Activated T-helper 17 cell treated with anti-CD3 and anti-CD28 coated beads, Interleukin-2, amount 50 U/mL, for 72 hours (primary cell): ENCODE measurements at regions not wholly inside any gene's neighbourhood (a gene's known extent, or its start where the extent isn't known, plus 50 kb on each side); places are given as distances from the start of the nearest gene placed in this dataset.

Experiments
- ATAC-seq: fragments of 150-1000 bp; cut with Tn5 transposase; replicated peaks from 2 replicates; pipeline ENCODE4 v1.10.0; 2021; ENCODE audit warnings: mild to moderate bottlenecking, moderate library complexity
- H3K27ac Mint-ChIP-seq: one replicate; pipeline ENCODE4 v1.8.0; 2022; ENCODE audit warnings: mixed read lengths
- H3K27me3 Mint-ChIP-seq: one replicate; pipeline ENCODE4 v1.8.0; 2022; ENCODE audit warnings: mixed read lengths
- H3K36me3 Mint-ChIP-seq: one replicate; pipeline ENCODE4 v1.8.0; 2022; ENCODE audit warnings: low read depth, mild to moderate bottlenecking, mixed read lengths
- H3K4me1 Mint-ChIP-seq: one replicate; pipeline ENCODE4 v1.8.0; 2022; ENCODE audit warnings: mixed read lengths
- H3K4me3 Mint-ChIP-seq: one replicate; pipeline ENCODE4 v1.8.0; 2022; ENCODE audit warnings: mild to moderate bottlenecking, mixed read lengths
- H3K9me3 Mint-ChIP-seq: one replicate; pipeline ENCODE4 v1.8.0; 2022; ENCODE audit warnings: mixed read lengths

GRCh38 chr9:118883411-118883810 is 485.8 kb downstream of the BRINP1 start:
- Mint-ChIP-seq H3K27ac (no peak overlapping the region), H3K27me3 (no peaks in the 10 kb centered on the region), H3K4me1 (no peaks in the 10 kb centered on the region), H3K36me3 (no peaks in the 10 kb centered on the region), H3K9me3 (peaks cover 5% of the 10 kb centered on the region), H3K4me3 (no peak overlapping the region)
- no peak for ATAC-seq

- H3K9me3 Mint-ChIP-seq = peaks cover 5% of the 10 kb centered on the region
- H3K4me1 Mint-ChIP-seq = no peaks in the 10 kb centered on the region
- H3K27ac Mint-ChIP-seq = no peak overlapping the region
- no peaks in the 10 kb centered on the region for H3K36me3 Mint-ChIP-seq
- no peak for ATAC-seq
- no peaks in the 10 kb centered on the region for H3K27me3 Mint-ChIP-seq
- no peak overlapping the region for H3K4me3 Mint-ChIP-seq
Observed at GRCh38 chr9:118891213-118891612, 478.0 kb downstream of the BRINP1 start.

- Mint-ChIP-seq H3K27ac (no peak overlapping the region), H3K27me3 (no peaks in the 10 kb centered on the region), H3K4me1 (no peaks in the 10 kb centered on the region), H3K4me3 (no peak overlapping the region), H3K36me3 (no peaks in the 10 kb centered on the region), H3K9me3 (peaks cover 5% of the 10 kb centered on the region)
- no peak for ATAC-seq
Observed at GRCh38 chr9:118896324-118897000, 472.8 kb downstream of the BRINP1 start.

GRCh38 chr9:118918180-118918579 is 451.1 kb downstream of the BRINP1 start:
- Mint-ChIP-seq H3K9me3 (peaks cover 14% of the 10 kb centered on the region), H3K4me1 (no peaks in the 10 kb centered on the region), H3K27me3 (no peaks in the 10 kb centered on the region), H3K4me3 (no peak overlapping the region), H3K27ac (no peak overlapping the region), H3K36me3 (no peaks in the 10 kb centered on the region)
- no peak for ATAC-seq

DNA sequence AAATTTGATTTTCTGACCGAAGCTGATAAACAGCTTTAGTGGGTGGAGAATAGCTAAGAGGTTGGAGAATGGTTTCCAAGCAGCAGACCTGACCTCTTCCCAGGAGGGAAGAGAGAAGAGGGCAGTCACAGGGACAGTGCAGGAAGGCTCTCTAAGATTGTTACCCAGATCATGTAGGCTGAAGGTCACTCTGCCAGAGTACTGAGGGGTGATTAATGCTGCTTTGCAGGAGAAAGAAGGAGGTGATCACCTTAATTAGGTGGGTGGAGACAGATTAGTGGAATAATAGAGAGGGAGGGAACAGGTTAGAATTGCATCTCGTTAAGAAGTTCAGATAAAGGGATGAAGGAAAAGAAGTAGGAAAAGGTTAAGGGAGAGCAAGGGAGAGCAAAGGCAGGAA is 440.5 kb downstream of the BRINP1 start:
- Mint-ChIP-seq H3K27ac (no peak overlapping the region), H3K4me1 (no peaks in the 10 kb centered on the region), H3K9me3 (peaks cover 5% of the 10 kb centered on the region), H3K4me3 (no peak overlapping the region), H3K27me3 (no peaks in the 10 kb centered on the region), H3K36me3 (no peaks in the 10 kb centered on the region)
- ATAC-seq = no peak

- Mint-ChIP-seq H3K9me3 (peaks cover 9% of the 10 kb centered on the region), H3K27ac (no peak overlapping the region), H3K27me3 (no peaks in the 10 kb centered on the region)
Observed at GRCh38 chr9:118929287-118929686, 439.9 kb downstream of the BRINP1 start.

GRCh38 chr9:118931941-118932340 is 437.3 kb downstream of the BRINP1 start:
- H3K9me3 Mint-ChIP-seq = peaks cover 9% of the 10 kb centered on the region
- no peaks in the 10 kb centered on the region for H3K4me1 Mint-ChIP-seq
- ATAC-seq = no peak
- H3K27ac Mint-ChIP-seq = no peak overlapping the region
- H3K4me3 Mint-ChIP-seq = no peak overlapping the region
- no peaks in the 10 kb centered on the region for H3K36me3 Mint-ChIP-seq
- H3K27me3 Mint-ChIP-seq = no peaks in the 10 kb centered on the region

More at GRCh38 chr9:118929287-118929686, 439.9 kb downstream of the BRINP1 start:
- ATAC-seq = no peak
- Mint-ChIP-seq H3K4me1 (no peaks in the 10 kb centered on the region), H3K36me3 (no peaks in the 10 kb centered on the region), H3K4me3 (no peak overlapping the region)

GRCh38 chr9:118938581-118938980 is 430.7 kb downstream of the BRINP1 start:
- H3K27me3 Mint-ChIP-seq = no peaks in the 10 kb centered on the region
- H3K27ac Mint-ChIP-seq = no peak overlapping the region
- no peak overlapping the region for H3K4me3 Mint-ChIP-seq
- peaks cover 13% of the 10 kb centered on the region for H3K9me3 Mint-ChIP-seq
- H3K36me3 Mint-ChIP-seq = no peaks in the 10 kb centered on the region
- ATAC-seq = no peak
- H3K4me1 Mint-ChIP-seq = no peaks in the 10 kb centered on the region

- no peak for ATAC-seq
- Mint-ChIP-seq H3K4me3 (no peak overlapping the region), H3K27me3 (no peaks in the 10 kb centered on the region), H3K27ac (no peak overlapping the region), H3K9me3 (peaks cover 7% of the 10 kb centered on the region), H3K36me3 (no peaks in the 10 kb centered on the region), H3K4me1 (no peaks in the 10 kb centered on the region)
Observed at GRCh38 chr9:118940473-118940872, 428.8 kb downstream of the BRINP1 start.

- no peak for ATAC-seq
- Mint-ChIP-seq H3K9me3 (peaks cover 3% of the 10 kb centered on the region), H3K27ac (no peak overlapping the region), H3K4me1 (no peaks in the 10 kb centered on the region), H3K27me3 (no peaks in the 10 kb centered on the region), H3K4me3 (no peak overlapping the region), H3K36me3 (no peaks in the 10 kb centered on the region)
Observed at GRCh38 chr9:118946669-118947068, 422.6 kb downstream of the BRINP1 start.

- Mint-ChIP-seq H3K36me3 (no peaks in the 10 kb centered on the region), H3K27ac (no peak overlapping the region), H3K9me3 (peaks cover 5% of the 10 kb centered on the region), H3K27me3 (no peaks in the 10 kb centered on the region), H3K4me1 (no peaks in the 10 kb centered on the region), H3K4me3 (no peak overlapping the region)
- no peak for ATAC-seq
Observed at GRCh38 chr9:118954857-118955256, 414.4 kb downstream of the BRINP1 start.

DNA sequence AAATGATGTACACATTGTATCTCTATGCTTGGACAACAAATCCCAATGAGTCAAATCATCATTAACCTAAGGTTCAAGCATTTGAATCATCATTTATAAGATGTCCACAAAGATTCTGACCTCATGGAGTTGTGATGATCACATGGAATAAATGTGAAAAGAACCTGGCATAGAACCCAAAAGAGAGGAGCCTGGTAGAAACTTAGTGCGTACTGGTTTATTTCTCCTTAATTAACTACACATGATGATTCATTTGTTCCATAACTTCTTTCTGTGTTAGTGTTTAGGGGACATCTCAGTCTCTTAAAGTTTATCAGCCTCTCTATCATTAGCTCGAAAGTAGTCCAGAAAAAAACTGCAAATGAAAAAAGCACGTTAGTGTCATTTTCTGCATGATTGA is 411.6 kb downstream of the BRINP1 start:
- no peak for ATAC-seq
- Mint-ChIP-seq H3K27ac (no peak overlapping the region), H3K4me1 (no peaks in the 10 kb centered on the region), H3K4me3 (no peak overlapping the region), H3K36me3 (no peaks in the 10 kb centered on the region), H3K27me3 (no peaks in the 10 kb centered on the region), H3K9me3 (peaks cover 7% of the 10 kb centered on the region)

GRCh38 chr9:118959366-118959765 is 409.9 kb downstream of the BRINP1 start:
- H3K27ac Mint-ChIP-seq = no peak overlapping the region
- H3K27me3 Mint-ChIP-seq = no peaks in the 10 kb centered on the region
- peaks cover 9% of the 10 kb centered on the region for H3K9me3 Mint-ChIP-seq
- no peak overlapping the region for H3K4me3 Mint-ChIP-seq
- no peak for ATAC-seq
- no peaks in the 10 kb centered on the region for H3K4me1 Mint-ChIP-seq
- no peaks in the 10 kb centered on the region for H3K36me3 Mint-ChIP-seq

- Mint-ChIP-seq H3K4me1 (no peaks in the 10 kb centered on the region), H3K4me3 (no peak overlapping the region), H3K9me3 (peaks cover 10% of the 10 kb centered on the region), H3K36me3 (no peaks in the 10 kb centered on the region), H3K27ac (no peak overlapping the region), H3K27me3 (no peaks in the 10 kb centered on the region)
- no peak for ATAC-seq
Observed at GRCh38 chr9:118961857-118962256, 407.4 kb downstream of the BRINP1 start.

- H3K27ac Mint-ChIP-seq = no peak overlapping the region
- no peak for ATAC-seq
- H3K4me1 Mint-ChIP-seq = no peaks in the 10 kb centered on the region
- peaks cover 10% of the 10 kb centered on the region for H3K9me3 Mint-ChIP-seq
- no peaks in the 10 kb centered on the region for H3K27me3 Mint-ChIP-seq
- no peak overlapping the region for H3K4me3 Mint-ChIP-seq
- no peaks in the 10 kb centered on the region for H3K36me3 Mint-ChIP-seq
Observed at GRCh38 chr9:118962426-118962825, 406.8 kb downstream of the BRINP1 start.

- Mint-ChIP-seq H3K27me3 (no peaks in the 10 kb centered on the region), H3K27ac (no peak overlapping the region), H3K9me3 (peaks cover 16% of the 10 kb centered on the region), H3K4me1 (no peaks in the 10 kb centered on the region), H3K4me3 (no peak overlapping the region), H3K36me3 (no peaks in the 10 kb centered on the region)
- ATAC-seq = no peak
Observed at GRCh38 chr9:118963674-118964073, 405.6 kb downstream of the BRINP1 start.
